GM12875 (cell line): ENCODE measurements at regions not wholly inside any gene's neighbourhood (a gene's known extent, or its start where the extent isn't known, plus 50 kb on each side); places are given as distances from the start of the nearest gene placed in this dataset.

Source experiments
- H3K4me3 ChIP-seq: one replicate; pipeline ENCODE4 v1.5.1; 2011; ENCODE audit warnings: low read depth, low read length, control low read depth
- CTCF ChIP-seq: IDR thresholded peaks from 2 replicates; pipeline ENCODE4 v1.5.1; 2011; ENCODE audit warnings: low read depth, mild to moderate bottlenecking, control low read depth, inconsistent platforms, low read length, moderate library complexity, borderline replicate concordance; ENCODE audit not compliant: insufficient read depth

- no peak for TF ChIP-seq CTCF
- no peak overlapping the region for H3K4me3 ChIP-seq
These were observed 109.6 kb upstream of the ACSL4 start for GRCh38 chrX:109842611-109843010.

- TF ChIP-seq CTCF = no peak
- H3K4me3 ChIP-seq = no peak overlapping the region
These were observed 111.1 kb upstream of the ACSL4 start for GRCh38 chrX:109843963-109844751.

- no peak overlapping the region for H3K4me3 ChIP-seq
- TF ChIP-seq CTCF = no peak
These were observed 111.9 kb upstream of the ACSL4 start for GRCh38 chrX:109844986-109845385.

GRCh38 chrX:109845996-109846395 is 112.9 kb upstream of the ACSL4 start:
- H3K4me3 ChIP-seq = no peak overlapping the region
- TF ChIP-seq CTCF = no peak

- H3K4me3 ChIP-seq = no peak overlapping the region
- no peak for TF ChIP-seq CTCF
These were observed 114.5 kb upstream of the ACSL4 start for GRCh38 chrX:109847257-109848187.

GRCh38 chrX:109848461-109849050 is 115.5 kb upstream of the ACSL4 start:
- no peak for TF ChIP-seq CTCF

More at GRCh38 chrX:109848461-109849050, 115.5 kb upstream of the ACSL4 start:
- H3K4me3 ChIP-seq = no peak overlapping the region
